OCI-M1 (cell line): ENCODE measurements at regions not wholly inside any gene's neighbourhood (a gene's known extent, or its start where the extent isn't known, plus 50 kb on each side); places are given as distances from the start of the nearest gene placed in this dataset.
A peak's percentile ranks its signal among the peaks of the same experiment; 100 is the strongest.

Source experiments
- DNase-seq: peaks from one replicate; lab custom pipeline; 2025; lab: John Stamatoyannopoulos, UW

- DNase-seq = no peak
Measured at GRCh38 chr1:96508233-96508632, 213.4 kb upstream of the PTBP2 start.

- DNase-seq = no peak
Measured at GRCh38 chr1:96509339-96509738, 212.2 kb upstream of the PTBP2 start.

- DNase-seq = no peak
Measured at GRCh38 chr1:96509951-96510350, 211.6 kb upstream of the PTBP2 start.

- DNase-seq = no peak
Measured at GRCh38 chr1:96510391-96510790, 211.2 kb upstream of the PTBP2 start.

- DNase-seq = no peak
Measured at GRCh38 chr1:96510911-96511310, 210.7 kb upstream of the PTBP2 start.

- no peak for DNase-seq
Measured at GRCh38 chr1:96513136-96513535, 208.4 kb upstream of the PTBP2 start.

GRCh38 chr1:96515430-96515829 lies 206.2 kb upstream of the PTBP2 start:
- no peak for DNase-seq

GRCh38 chr1:96515925-96516324 lies 205.7 kb upstream of the PTBP2 start:
- no peak for DNase-seq

- DNase-seq = peak; percentile 9
Measured at GRCh38 chr1:96519851-96520578, 201.6 kb upstream of the PTBP2 start.

GRCh38 chr1:96520579-96520947 lies 201.0 kb upstream of the PTBP2 start:
- DNase-seq = no peak

GRCh38 chr1:96521010-96521409 lies 200.6 kb upstream of the PTBP2 start:
- DNase-seq = no peak

GRCh38 chr1:96521994-96522760 lies 199.4 kb upstream of the PTBP2 start:
- DNase-seq = no peak

GRCh38 chr1:96522927-96523326 lies 198.7 kb upstream of the PTBP2 start:
- no peak for DNase-seq

- DNase-seq = peak; percentile 67
Measured at GRCh38 chr1:96524100-96524499, 197.5 kb upstream of the PTBP2 start.

- DNase-seq = no peak
Measured at GRCh38 chr1:96525657-96526557, 195.7 kb upstream of the PTBP2 start.

- DNase-seq = peak; percentile 6
Measured at GRCh38 chr1:96528672-96529071, 192.9 kb upstream of the PTBP2 start.

- DNase-seq = no peak
Measured at GRCh38 chr1:96533820-96534219, 187.8 kb upstream of the PTBP2 start.

- no peak for DNase-seq
Measured at GRCh38 chr1:96536581-96536980, 185.0 kb upstream of the PTBP2 start.

GRCh38 chr1:96538111-96538641 lies 183.4 kb upstream of the PTBP2 start:
- DNase-seq = peak; percentile 24

GRCh38 chr1:96538883-96539282 lies 182.7 kb upstream of the PTBP2 start:
- DNase-seq = no peak

- DNase-seq = no peak
Measured at GRCh38 chr1:96541491-96541890, 180.1 kb upstream of the PTBP2 start.
